WERI-Rb-1 (cell line): ENCODE measurements at regions not wholly inside any gene's neighbourhood (a gene's known extent, or its start where the extent isn't known, plus 50 kb on each side); places are given as distances from the start of the nearest gene placed in this dataset.

Source experiments
- DNase-seq: peaks from one replicate; pipeline ENCODE4 v3.0.0-alpha.2; 2020
- H3K27ac ChIP-seq: fragments of 250-450 bp; sonication (Bioruptor Pico); 2 replicates; pipeline ENCODE4 v1.5.1; 2020; ENCODE audit warnings: mild to moderate bottlenecking, moderate library complexity
- H3K27me3 ChIP-seq: fragments of 250-450 bp; sonication (Bioruptor Pico); 2 replicates; pipeline ENCODE4 v1.5.1; 2021; ENCODE audit warnings: mild to moderate bottlenecking, low read depth, moderate library complexity; ENCODE audit not compliant: insufficient read depth, severe bottlenecking
- H3K36me3 ChIP-seq: fragments of 250-450 bp; sonication (Bioruptor Pico); 2 replicates; pipeline ENCODE4 v1.5.1; 2020; ENCODE audit warnings: mild to moderate bottlenecking, moderate library complexity
- H3K4me3 ChIP-seq: 2 replicates; pipeline ENCODE4 v1.5.1; 2011; ENCODE audit warnings: low read depth, mild to moderate bottlenecking, control low read depth, low read length
- H3K9me3 ChIP-seq: fragments of 250-450 bp; sonication (Bioruptor Pico); 2 replicates; pipeline ENCODE4 v1.5.1; 2021; ENCODE audit warnings: mild to moderate bottlenecking, moderate library complexity; ENCODE audit not compliant: severe bottlenecking
- CTCF ChIP-seq: IDR thresholded peaks from 2 replicates; pipeline ENCODE4 v1.5.1; 2011; ENCODE audit warnings: low read depth, mild to moderate bottlenecking, control low read depth, inconsistent platforms, low read length

DNA sequence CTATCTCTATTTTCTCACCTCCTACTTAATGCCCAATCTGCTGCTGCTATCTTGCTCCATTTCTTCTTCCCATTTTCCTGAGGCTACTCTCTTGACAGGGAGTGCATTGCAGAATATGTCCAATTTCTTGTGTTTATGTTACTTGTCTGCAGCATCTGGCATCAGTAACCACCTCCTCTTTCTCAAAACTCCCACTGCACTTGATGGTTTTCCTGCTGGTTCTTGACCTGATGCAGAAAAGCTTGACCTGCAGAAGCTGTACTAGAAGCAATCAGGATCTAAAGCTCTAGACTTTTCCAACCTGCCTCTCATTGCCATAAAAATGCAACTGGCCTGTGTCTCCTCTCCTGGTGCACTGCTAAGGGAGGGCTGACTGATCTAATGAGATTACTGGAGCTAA, 287.8 kb downstream of the ZEB1 start:
- H3K27ac ChIP-seq: no peak overlapping the region
- no peaks in the 10 kb centered on the region for H3K27me3 ChIP-seq
- TF ChIP-seq CTCF: no peak
- no peaks in the 10 kb centered on the region for H3K9me3 ChIP-seq
- H3K4me3 ChIP-seq: no peak overlapping the region
- no peaks in the 10 kb centered on the region for H3K36me3 ChIP-seq
- no peak for DNase-seq

DNA sequence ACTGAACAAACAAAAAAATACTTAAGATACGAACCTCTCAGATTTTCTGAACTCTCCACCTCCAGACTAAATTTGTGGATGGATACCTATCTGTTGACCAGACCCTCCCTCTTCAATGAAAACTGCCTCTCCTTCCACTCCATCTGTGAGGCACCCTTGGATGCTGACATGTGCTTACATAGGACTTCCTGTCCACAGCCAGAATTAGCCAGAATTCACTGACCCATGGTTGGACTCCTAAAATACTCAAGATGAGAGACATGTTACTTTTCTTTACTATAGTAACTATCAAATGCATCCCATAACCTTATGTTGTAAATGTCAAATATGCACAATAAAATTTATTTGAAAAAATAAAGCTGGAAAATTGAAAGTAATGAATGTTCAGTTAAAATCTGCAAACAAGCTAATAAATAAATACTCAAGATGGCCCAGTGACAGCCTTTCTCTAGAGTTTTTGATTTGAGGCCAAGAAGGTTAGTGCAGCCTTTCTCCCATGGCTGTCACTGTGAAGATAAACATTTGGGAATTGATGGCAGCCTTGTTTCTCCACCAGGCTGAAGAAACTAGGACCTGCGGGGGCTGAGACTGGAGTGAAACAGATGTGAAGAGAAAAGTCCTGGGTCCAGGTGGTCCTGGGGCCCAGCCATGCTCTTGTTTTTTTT, 287.0 kb downstream of the ZEB1 start:
- DNase-seq: no peak
- no peak overlapping the region for H3K27ac ChIP-seq
- H3K36me3 ChIP-seq: no peaks in the 10 kb centered on the region
- no peaks in the 10 kb centered on the region for H3K27me3 ChIP-seq
- no peak for TF ChIP-seq CTCF
- H3K9me3 ChIP-seq: no peaks in the 10 kb centered on the region
- no peak overlapping the region for H3K4me3 ChIP-seq

- no peaks in the 10 kb centered on the region for H3K36me3 ChIP-seq
- DNase-seq: no peak
- no peaks in the 10 kb centered on the region for H3K9me3 ChIP-seq
- H3K27ac ChIP-seq: no peak overlapping the region
- no peak overlapping the region for H3K4me3 ChIP-seq
- no peak for TF ChIP-seq CTCF
- H3K27me3 ChIP-seq: no peaks in the 10 kb centered on the region
Measured at GRCh38 chr10:31605426-31605825, 286.4 kb downstream of the ZEB1 start.

DNA sequence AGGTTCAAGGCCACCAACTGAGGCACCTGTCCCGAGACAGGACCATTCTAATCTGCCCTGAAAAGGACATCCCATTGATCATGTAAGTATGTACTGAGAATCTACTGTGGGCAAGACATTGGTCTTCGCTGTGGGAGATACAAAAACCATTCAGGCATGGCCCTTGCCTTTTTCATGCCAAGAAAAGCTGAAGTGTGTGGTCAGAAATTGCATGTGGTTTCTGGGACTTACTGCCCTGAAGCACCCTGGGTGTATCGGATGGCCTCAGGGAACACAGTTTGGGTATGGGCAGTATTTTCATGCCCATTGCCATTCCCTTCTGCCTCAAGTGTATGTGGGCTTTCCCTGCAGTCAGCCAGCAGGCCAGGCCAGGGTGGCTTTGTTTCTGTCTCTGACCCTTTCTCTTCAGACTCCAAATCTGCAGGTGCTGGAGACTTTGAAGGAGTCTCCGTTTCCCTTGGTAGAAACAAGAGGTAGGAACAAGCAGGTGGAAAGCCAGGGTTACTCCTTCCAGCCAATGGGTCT, 285.7 kb downstream of the ZEB1 start:
- Histone ChIP-seq H3K4me3 (no peak overlapping the region), H3K27me3 (no peaks in the 10 kb centered on the region), H3K27ac (no peak overlapping the region), H3K36me3 (no peaks in the 10 kb centered on the region), H3K9me3 (no peaks in the 10 kb centered on the region)
- DNase-seq: no peak
- TF ChIP-seq CTCF: no peak

GRCh38 chr10:31604096-31604495, 285.1 kb downstream of the ZEB1 start:
- Histone ChIP-seq H3K27me3 (no peaks in the 10 kb centered on the region), H3K4me3 (peak overlapping the region; percentile 49), H3K27ac (peak overlapping the region; percentile 69), H3K36me3 (no peaks in the 10 kb centered on the region), H3K9me3 (no peaks in the 10 kb centered on the region)
- no peak for TF ChIP-seq CTCF
- DNase-seq: peak; percentile 46
